ENCODE measurements at regions not wholly inside any gene's neighbourhood (a gene's known extent, or its start where the extent isn't known, plus 50 kb on each side); places are given as distances from the start of the nearest gene placed in this dataset.
"Not testable (repeated sequence)": the region's sequence is repeated elsewhere in the genome, so short reads cannot be mapped to it uniquely, and the experiment has no call there.

DNA sequence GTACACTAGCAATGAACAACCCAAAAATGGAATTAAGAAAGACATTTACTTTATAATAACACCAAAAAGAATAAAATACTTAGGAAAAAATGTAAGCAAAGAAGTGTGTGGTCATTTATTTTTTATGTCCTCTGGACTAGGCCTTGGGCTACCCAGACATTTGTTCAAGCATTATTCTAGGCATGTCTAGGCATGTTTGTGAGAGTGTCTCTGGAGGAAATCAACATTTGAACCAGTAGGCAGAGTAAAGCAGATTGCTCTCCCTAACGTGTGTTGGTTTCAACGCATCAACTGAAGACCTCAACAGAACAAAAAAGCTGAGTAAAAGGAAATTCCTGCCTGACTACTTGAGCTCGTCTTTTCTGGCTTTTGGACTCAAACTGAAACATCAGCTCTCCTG is 84.5 kb downstream of the ANKEF1 start:
- no peak for TF ChIP-seq CTCF (conservative IDR thresholded peaks at IDR 0.05; ENCODE audit: low read length)
- H3K4me3 ChIP-seq (ENCODE audit: low read length), result no peak overlapping the region
- DNase-seq (ENCODE audit: low read depth), result no peak

GRCh38 chr20:10124883-10125282 is 90.1 kb downstream of the ANKEF1 start:
- H3K4me3 ChIP-seq (ENCODE audit: low read length); DNase-seq (ENCODE audit: low read depth): not testable (repeated sequence)

DNA sequence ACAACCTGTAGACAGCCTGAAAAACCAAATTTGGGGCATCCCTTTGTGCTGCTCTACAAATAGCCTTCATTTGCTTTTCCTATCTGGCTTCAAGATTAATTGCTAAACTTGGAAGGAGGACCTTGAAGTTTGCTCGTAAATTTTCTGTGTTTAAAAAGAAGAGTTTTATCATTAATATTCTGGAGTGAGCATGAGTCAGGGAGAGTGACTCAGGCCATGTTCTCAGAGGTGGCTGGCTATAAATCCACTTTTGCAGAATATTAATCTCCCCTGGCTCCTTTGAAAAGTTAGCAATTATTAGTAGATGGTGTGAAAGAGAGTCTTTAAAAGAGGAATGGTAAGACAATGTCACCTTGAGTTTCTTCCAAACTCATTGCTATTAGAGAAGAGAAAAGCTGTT is 91.0 kb downstream of the ANKEF1 start:
- no peak for TF ChIP-seq CTCF (conservative IDR thresholded peaks at IDR 0.05; ENCODE audit: low read length)
- DNase-seq (ENCODE audit: low read depth), result no peak

GRCh38 chr20:10129749-10130148 is 88.9 kb upstream of the SNAP25 start:
- TF ChIP-seq CTCF (conservative IDR thresholded peaks at IDR 0.05; ENCODE audit: low read length), result no peak

More for the DNA sequence above, 91.0 kb downstream of the ANKEF1 start:
- H3K4me3 ChIP-seq (ENCODE audit: low read length), result no peak overlapping the region

DNA sequence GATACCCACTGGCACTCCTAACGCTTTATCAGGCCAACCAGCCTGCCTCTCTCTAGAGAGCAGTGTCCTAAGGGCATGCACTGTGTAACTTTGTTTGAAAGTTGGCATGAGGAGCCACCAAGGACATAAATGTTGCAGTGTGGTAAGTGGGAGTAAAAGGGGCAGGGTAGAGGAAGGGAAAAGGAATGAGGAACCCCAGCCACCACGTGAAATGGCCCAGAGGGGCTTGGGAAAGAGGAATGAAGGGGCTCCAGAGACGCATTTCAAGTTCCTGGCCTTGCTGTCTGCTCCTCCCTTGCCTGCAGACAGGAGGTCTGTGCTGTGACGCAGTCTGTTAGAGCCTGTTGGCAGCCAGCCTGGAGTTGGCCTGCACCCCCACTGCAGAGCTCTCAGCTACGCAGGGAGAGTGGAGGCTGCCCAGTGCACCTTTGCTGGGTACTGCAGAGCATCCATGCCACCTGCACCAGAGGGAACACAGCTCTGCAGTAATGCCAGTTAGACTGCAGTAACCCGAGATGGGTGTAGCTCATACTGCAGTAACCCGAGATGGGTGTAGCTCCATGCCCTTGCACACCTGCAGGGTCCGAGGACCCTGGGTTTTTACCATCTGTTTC is 86.8 kb upstream of the SNAP25 start:
- DNase-seq (ENCODE audit: low read depth), result peak; percentile 46

More at GRCh38 chr20:10129749-10130148, 88.9 kb upstream of the SNAP25 start:
- no peak overlapping the region for H3K4me3 ChIP-seq (ENCODE audit: low read length)
- DNase-seq (ENCODE audit: low read depth), result no peak

GRCh38 chr20:10132387-10132786 is 86.2 kb upstream of the SNAP25 start:
- no peak overlapping the region for H3K4me3 ChIP-seq (ENCODE audit: low read length)
- DNase-seq (ENCODE audit: low read depth), result no peak
- no peak for TF ChIP-seq CTCF (conservative IDR thresholded peaks at IDR 0.05; ENCODE audit: low read length)

More for the DNA sequence above, 86.8 kb upstream of the SNAP25 start:
- no peak for TF ChIP-seq CTCF (conservative IDR thresholded peaks at IDR 0.05; ENCODE audit: low read length)
- no peak overlapping the region for H3K4me3 ChIP-seq (ENCODE audit: low read length)

- no peak overlapping the region for H3K4me3 ChIP-seq (ENCODE audit: low read length)
- no peak for DNase-seq (ENCODE audit: low read depth)
- TF ChIP-seq CTCF (conservative IDR thresholded peaks at IDR 0.05; ENCODE audit: low read length), result no peak
These were observed 85.1 kb upstream of the SNAP25 start for GRCh38 chr20:10133532-10133931.

- no peak for TF ChIP-seq CTCF (conservative IDR thresholded peaks at IDR 0.05; ENCODE audit: low read length)
- no peak overlapping the region for H3K4me3 ChIP-seq (ENCODE audit: low read length)
- DNase-seq (ENCODE audit: low read depth), result no peak
These were observed 84.5 kb upstream of the SNAP25 start for GRCh38 chr20:10134176-10134575.
